Sigmoid colon (tissue), 6 donors: ENCODE measurements at regions not wholly inside any gene's neighbourhood (a gene's known extent, or its start where the extent isn't known, plus 50 kb on each side); places are given as distances from the start of the nearest gene placed in this dataset.

ENCODE experiments used
- DNase-seq: peaks from one replicate; pipeline ENCODE4 v3.0.0-alpha.2; 2019
- H3K27ac ChIP-seq, 4 donors: fragments of 200-600 bp; sonication (generic); one replicate each; pipeline ENCODE4 v1.5.1; 2016 to 2019; ENCODE audit warnings: mild to moderate bottlenecking in 1 of 4
- H3K27me3 ChIP-seq, 3 donors: fragments of 200-600 bp; sonication (generic); one replicate each; pipeline ENCODE4 v1.5.1; 2019; ENCODE audit warnings: mild to moderate bottlenecking in 1 of 3
- H3K36me3 ChIP-seq, 4 donors: fragments of 200-600 bp; sonication (generic); one replicate each; pipeline ENCODE4 v1.5.1; 2016 to 2019
- H3K4me1 ChIP-seq, 4 donors: fragments of 200-600 bp; sonication (generic); one replicate each; pipeline ENCODE4 v1.5.1; 2017 to 2019
- H3K4me3 ChIP-seq, 4 donors: fragments of 200-600 bp; sonication (generic); one replicate each; pipeline ENCODE4 v1.5.1; 2017 to 2019; ENCODE audit warnings: mild to moderate bottlenecking in 2 of 4, moderate library complexity in 1 of 4
- H3K9me3 ChIP-seq, 4 donors: fragments of 200-600 bp in 3 of 4; sonication (generic) in 3 of 4; one replicate each; pipeline versions ENCODE4 v1.5.1 to v1.6.1; 2013 to 2019
- CTCF ChIP-seq, 4 experiments: fragments of 450-650 bp in 3 of 4; fragments of 200-600 bp in 1 of 4; IDR thresholded peaks; one replicate each; pipeline ENCODE4 v1.5.1; 2016 to 2019; ENCODE audit warnings: antibody characterized with exemption in 4 of 4, mild to moderate bottlenecking in 3 of 4, moderate library complexity in 2 of 4
- EP300 ChIP-seq, 4 donors: sonication (generic); formaldehyde crosslinking; IDR thresholded peaks; one replicate each; pipeline ENCODE4 v1.6.1; 2017; ENCODE audit warnings: antibody characterized with exemption in 4 of 4
- POLR2A ChIP-seq, 2 donors: fragments of 450-650 bp; IDR thresholded peaks; one replicate each; pipeline ENCODE4 v1.6.1; 2016; ENCODE audit warnings: antibody characterized with exemption in 2 of 2, mild to moderate bottlenecking in 2 of 2, moderate library complexity in 2 of 2
- POLR2AphosphoS5 ChIP-seq, 4 donors: sonication (generic); formaldehyde crosslinking; IDR thresholded peaks; one replicate each; pipeline ENCODE4 v1.6.1; 2017; ENCODE audit warnings: antibody characterized with exemption in 4 of 4
- WGBS, 2 donors: extraction: QIAGEN DNeasy Blood & Tissue Kit; methylation state at CpG; one replicate each; pipeline ENCODE4 v1.1.7; 2013; 5-methylcytosine and 5-hydroxymethylcytosine counted together
- intact Hi-C: fragments of 100-400 bp; cut with DNase I; formaldehyde crosslinking; loops from one replicate; pipeline ENCODE4 v1.15.1; 2023
- donor health status: healthy with polysubstance abuse.
- donor health status: healthy.

GRCh38 chr3:94985778-94986177 lies 922.9 kb downstream of the NSUN3 start:
- Histone ChIP-seq H3K4me1 (no peaks in the 10 kb centered on the region), H3K9me3 (peaks cover 0 to 3% (median 1%) of the 10 kb centered on the region in 4 donors), H3K27ac (no peak overlapping the region), H3K4me3 (no peak overlapping the region), H3K27me3 (no peaks in the 10 kb centered on the region), H3K36me3 (no peaks in the 10 kb centered on the region)
- 85 to 89% methylated on average over 2 of the region's 2 CpGs for WGBS, 2 donors
- DNase-seq: no peak
- TF ChIP-seq POLR2A (IDR thresholded peaks at IDR 0.05): no peak
- no peak for TF ChIP-seq EP300 (IDR thresholded peaks at IDR 0.05)
- intact Hi-C loops: no loop called here

- 80 to 89% methylated on average over 4 of the region's 4 CpGs for WGBS, 2 donors
Measured at GRCh38 chr3:94990952-94991705, 928.3 kb downstream of the NSUN3 start.

GRCh38 chr3:94996743-94997142 lies 933.9 kb downstream of the NSUN3 start:
- intact Hi-C loops: no loop called here
- 87 to 92% methylated on average over 3 of the region's 3 CpGs for WGBS, 2 donors

More at GRCh38 chr3:94990952-94991705, 928.3 kb downstream of the NSUN3 start:
- H3K9me3 ChIP-seq: no peaks in the 10 kb centered on the region
- no peak for TF ChIP-seq CTCF (IDR thresholded peaks at IDR 0.05)
- TF ChIP-seq POLR2AphosphoS5 (IDR thresholded peaks at IDR 0.05): no peak
- TF ChIP-seq POLR2A (IDR thresholded peaks at IDR 0.05): no peak
- no peak for TF ChIP-seq EP300 (IDR thresholded peaks at IDR 0.05)
- H3K27ac ChIP-seq: no peak overlapping the region
- H3K27me3 ChIP-seq: no peaks in the 10 kb centered on the region
- no peaks in the 10 kb centered on the region for H3K4me1 ChIP-seq
- no peak for DNase-seq
- no peak overlapping the region for H3K4me3 ChIP-seq
- H3K36me3 ChIP-seq: no peaks in the 10 kb centered on the region
- intact Hi-C loops: no loop called here

GRCh38 chr3:95002438-95003046 lies 939.7 kb downstream of the NSUN3 start:
- intact Hi-C loops: no loop called here
- H3K27me3 ChIP-seq: no peaks in the 10 kb centered on the region
- H3K4me1 ChIP-seq: no peaks in the 10 kb centered on the region
- H3K27ac ChIP-seq: no peak overlapping the region
- no peak for DNase-seq
- TF ChIP-seq EP300 (IDR thresholded peaks at IDR 0.05): no peak
- no peak for TF ChIP-seq POLR2A (IDR thresholded peaks at IDR 0.05)
- TF ChIP-seq CTCF (IDR thresholded peaks at IDR 0.05): no peak
- TF ChIP-seq POLR2AphosphoS5 (IDR thresholded peaks at IDR 0.05): no peak
- H3K9me3 ChIP-seq: no peaks in the 10 kb centered on the region
- H3K4me3 ChIP-seq: no peak overlapping the region
- H3K36me3 ChIP-seq: no peaks in the 10 kb centered on the region

More at GRCh38 chr3:94996743-94997142, 933.9 kb downstream of the NSUN3 start:
- Histone ChIP-seq H3K27ac (no peak overlapping the region), H3K36me3 (no peaks in the 10 kb centered on the region), H3K4me3 (no peak overlapping the region), H3K27me3 (no peaks in the 10 kb centered on the region), H3K9me3 (no peaks in the 10 kb centered on the region), H3K4me1 (no peaks in the 10 kb centered on the region)
- TF ChIP-seq POLR2A (IDR thresholded peaks at IDR 0.05): no peak
- no peak for TF ChIP-seq POLR2AphosphoS5 (IDR thresholded peaks at IDR 0.05)
- TF ChIP-seq EP300 (IDR thresholded peaks at IDR 0.05): no peak
- no peak for TF ChIP-seq CTCF (IDR thresholded peaks at IDR 0.05)
- DNase-seq: no peak

GRCh38 chr3:95028688-95029087 lies 965.8 kb downstream of the NSUN3 start:
- Histone ChIP-seq H3K4me1 (no peaks in the 10 kb centered on the region), H3K27ac (no peak overlapping the region), H3K36me3 (no peaks in the 10 kb centered on the region), H3K9me3 (no peaks in the 10 kb centered on the region), H3K27me3 (no peaks in the 10 kb centered on the region), H3K4me3 (no peak overlapping the region)
- no peak for DNase-seq
- intact Hi-C loops: no loop called here
- 40 to 63% methylated on average over 2 of the region's 2 CpGs for WGBS, 2 donors
- TF ChIP-seq CTCF (IDR thresholded peaks at IDR 0.05): no peak
- no peak for TF ChIP-seq POLR2AphosphoS5 (IDR thresholded peaks at IDR 0.05)
- TF ChIP-seq EP300 (IDR thresholded peaks at IDR 0.05): no peak
- no peak for TF ChIP-seq POLR2A (IDR thresholded peaks at IDR 0.05)
